ENCODE measurements at regions not wholly inside any gene's neighbourhood (a gene's known extent, or its start where the extent isn't known, plus 50 kb on each side); places are given as distances from the start of the nearest gene placed in this dataset.

GRCh38 chr3:187802928-187803259 lies 57.6 kb upstream of the BCL6 start:
- DNase-seq = no peak
- Histone ChIP-seq H3K4me3 (no peak overlapping the region), H3K27ac (ENCODE audit: low read depth in 1 of 2, low read length in 1 of 2) (no peak overlapping the region), H3K9me3 (ENCODE audit: control insufficient read depth in 4 of 4, insufficient read depth in 3 of 4, low read length in 3 of 4) (peaks cover 0 to 3% (median 0%) of the 10 kb centered on the region in 4 donors), H3K4me1 (ENCODE audit: control insufficient read depth in 5 of 5, insufficient read depth in 5 of 5, low read length in 5 of 5) (no peaks in the 10 kb centered on the region), H3K27me3 (ENCODE audit: control insufficient read depth in 3 of 3, insufficient read depth in 3 of 3, low read length in 2 of 3) (no peaks in the 10 kb centered on the region), H3K9ac (ENCODE audit: insufficient read depth in 1 of 2, low read length in 2 of 2) (no peak overlapping the region), H3K36me3 (ENCODE audit: control insufficient read depth in 4 of 4, insufficient read depth in 4 of 4, low read length in 4 of 4) (no peaks in the 10 kb centered on the region)
- ATAC-seq (ENCODE audit: insufficient read depth, low FRiP score) = no peak
- 87 to 94% methylated on average over 9 of the region's 9 CpGs for WGBS, 2 donors
- no peak for TF ChIP-seq CTCF (IDR thresholded peaks at IDR 0.05; ENCODE audit: control extremely low read depth, extremely low read depth)

- H3K9ac ChIP-seq (ENCODE audit: insufficient read depth in 1 of 2, low read length in 2 of 2) = no peak overlapping the region
- H3K27ac ChIP-seq (ENCODE audit: low read depth in 1 of 2, low read length in 1 of 2) = no peak overlapping the region
These were observed 59.0 kb upstream of the BCL6 start for GRCh38 chr3:187804120-187804744.

DNA sequence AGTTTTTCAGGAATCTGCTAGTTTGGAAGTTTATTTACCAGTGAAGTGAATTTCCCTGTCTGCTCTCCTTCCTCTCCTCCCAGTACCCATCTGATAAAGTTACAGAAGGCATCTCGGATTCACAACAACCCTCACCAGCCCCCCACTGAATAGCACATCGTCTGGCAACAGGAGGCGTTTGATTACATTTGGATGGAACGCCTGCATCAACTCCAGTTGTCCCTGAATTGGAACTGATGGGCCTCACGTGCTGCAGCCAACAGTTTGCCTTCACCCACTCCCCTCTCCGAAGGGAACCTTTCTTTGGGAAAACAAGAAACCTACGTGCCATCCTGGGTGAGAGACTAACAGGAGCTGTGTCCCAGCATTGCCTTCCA lies 59.5 kb upstream of the BCL6 start:
- H3K9me3 ChIP-seq (ENCODE audit: control insufficient read depth in 4 of 4, insufficient read depth in 3 of 4, low read length in 3 of 4) = peaks cover 0 to 3% (median 0%) of the 10 kb centered on the region in 4 donors
- H3K27me3 ChIP-seq (ENCODE audit: control insufficient read depth in 3 of 3, insufficient read depth in 3 of 3, low read length in 2 of 3) = no peaks in the 10 kb centered on the region
- H3K9ac ChIP-seq (ENCODE audit: insufficient read depth in 1 of 2, low read length in 2 of 2) = no peak overlapping the region
- DNase-seq (no peak), ATAC-seq (ENCODE audit: insufficient read depth, low FRiP score) (no peak)
- peaks cover 0 to 5% (median 0%) of the 10 kb centered on the region in 5 donors for H3K4me1 ChIP-seq (ENCODE audit: control insufficient read depth in 5 of 5, insufficient read depth in 5 of 5, low read length in 5 of 5)
- H3K4me3 ChIP-seq = no peak overlapping the region
- H3K36me3 ChIP-seq (ENCODE audit: control insufficient read depth in 4 of 4, insufficient read depth in 4 of 4, low read length in 4 of 4) = no peaks in the 10 kb centered on the region
- 81 to 86% methylated on average over 7 of the region's 7 CpGs for WGBS, 2 donors
- H3K27ac ChIP-seq (ENCODE audit: low read depth in 1 of 2, low read length in 1 of 2) = no peak overlapping the region
- TF ChIP-seq CTCF (IDR thresholded peaks at IDR 0.05; ENCODE audit: control extremely low read depth, extremely low read depth) = no peak

More at GRCh38 chr3:187804120-187804744, 59.0 kb upstream of the BCL6 start:
- whole genome bisulfite sequencing, 2 donors = 89 to 93% methylated on average over 11 of the region's 11 CpGs
- DNase-seq (no peak), ATAC-seq (ENCODE audit: insufficient read depth, low FRiP score) (no peak)
- peaks cover 0 to 3% (median 0%) of the 10 kb centered on the region in 5 donors for H3K4me1 ChIP-seq (ENCODE audit: control insufficient read depth in 5 of 5, insufficient read depth in 5 of 5, low read length in 5 of 5)
- H3K9me3 ChIP-seq (ENCODE audit: control insufficient read depth in 4 of 4, insufficient read depth in 3 of 4, low read length in 3 of 4) = peaks cover 0 to 3% (median 0%) of the 10 kb centered on the region in 4 donors
- H3K36me3 ChIP-seq (ENCODE audit: control insufficient read depth in 4 of 4, insufficient read depth in 4 of 4, low read length in 4 of 4) = no peaks in the 10 kb centered on the region
- H3K4me3 ChIP-seq = no peak overlapping the region
- no peaks in the 10 kb centered on the region for H3K27me3 ChIP-seq (ENCODE audit: control insufficient read depth in 3 of 3, insufficient read depth in 3 of 3, low read length in 2 of 3)
- TF ChIP-seq CTCF (IDR thresholded peaks at IDR 0.05; ENCODE audit: control extremely low read depth, extremely low read depth) = no peak

GRCh38 chr3:187805774-187806173 lies 60.5 kb upstream of the BCL6 start:
- no peak overlapping the region for H3K4me3 ChIP-seq
- no peak for TF ChIP-seq CTCF (IDR thresholded peaks at IDR 0.05; ENCODE audit: control extremely low read depth, extremely low read depth)
- no peaks in the 10 kb centered on the region for H3K27me3 ChIP-seq (ENCODE audit: control insufficient read depth in 3 of 3, insufficient read depth in 3 of 3, low read length in 2 of 3)
- H3K36me3 ChIP-seq (ENCODE audit: control insufficient read depth in 4 of 4, insufficient read depth in 4 of 4, low read length in 4 of 4) = no peaks in the 10 kb centered on the region
- no peak overlapping the region for H3K27ac ChIP-seq (ENCODE audit: low read depth in 1 of 2, low read length in 1 of 2)
- peaks cover 0 to 9% (median 5%) of the 10 kb centered on the region in 5 donors for H3K4me1 ChIP-seq (ENCODE audit: control insufficient read depth in 5 of 5, insufficient read depth in 5 of 5, low read length in 5 of 5)
- WGBS, 2 donors = 95% methylated on average over 5 of the region's 5 CpGs
- ATAC-seq (ENCODE audit: insufficient read depth, low FRiP score) (no peak), DNase-seq (no peak)
- no peak overlapping the region for H3K9ac ChIP-seq (ENCODE audit: insufficient read depth in 1 of 2, low read length in 2 of 2)
- H3K9me3 ChIP-seq (ENCODE audit: control insufficient read depth in 4 of 4, insufficient read depth in 3 of 4, low read length in 3 of 4) = peaks cover 0 to 3% (median 0%) of the 10 kb centered on the region in 4 donors

Measured in lung (tissue), 11 donors.